H1 (cell line): ENCODE measurements at regions not wholly inside any gene's neighbourhood (a gene's known extent, or its start where the extent isn't known, plus 50 kb on each side); places are given as distances from the start of the nearest gene placed in this dataset.

Experiments used
- CTCF ChIA-PET: fragments of 300-600 bp; sonication (Branson Sonifier 250); formaldehyde crosslinking; loops from one replicate; lab custom pipeline; 2021; ENCODE audit not compliant: partially characterized antibody; lab: Charles Lee
- POLR2A ChIA-PET: fragments of 300-600 bp; sonication (Branson Sonifier 250); formaldehyde crosslinking; loops from one replicate; lab custom pipeline; 2021; ENCODE audit warnings: inconsistent platforms; ENCODE audit not compliant: partially characterized antibody; lab: Charles Lee
- DNase-seq, 2 experiments: peaks; one replicate each; pipeline versions ENCODE4 v3.0.0 to v3.0.0-alpha.2; 2010 to 2022; ENCODE audit warnings: low spot score in 2 of 2, low read depth in 1 of 2, mixed read lengths in 1 of 2
- FAIRE-seq: peaks from 2 replicates; lab custom pipeline; 2011; peaks lifted over from hg19 to GRCh38; lab: Jason Lieb, UNC
- H2AFZ ChIP-seq: 2 replicates; pipeline ENCODE4 v1.8.1; 2012; ENCODE audit warnings: low read length, inconsistent platforms
- H2AK5ac ChIP-seq: 2 replicates; pipeline ENCODE4 v1.6.1; 2013; ENCODE audit warnings: low read depth, low read length
- H2BK120ac ChIP-seq: replicated peaks from 2 replicates; pipeline ENCODE3; 2013; ENCODE audit warnings: low read depth, low read length, inconsistent platforms
- H2BK12ac ChIP-seq: 2 replicates; pipeline ENCODE4 v1.6.1; 2013; ENCODE audit warnings: low read depth, low read length
- H2BK15ac ChIP-seq: 2 replicates; pipeline ENCODE4 v1.6.1; 2013; ENCODE audit warnings: low read length
- H2BK20ac ChIP-seq: 2 replicates; pipeline ENCODE4 v1.6.1; 2013; ENCODE audit warnings: low read length
- H2BK5ac ChIP-seq: 2 replicates; pipeline ENCODE4 v1.6.1; 2013; ENCODE audit warnings: low read depth, low read length
- H3K14ac ChIP-seq: 2 replicates; pipeline ENCODE4 v1.6.1; 2013; ENCODE audit warnings: inconsistent platforms; ENCODE audit not compliant: insufficient read length
- H3K18ac ChIP-seq: 2 replicates; pipeline ENCODE4 v1.6.1; 2013; ENCODE audit warnings: low read length; ENCODE audit errors: extremely low read depth
- H3K23ac ChIP-seq: 2 replicates; pipeline ENCODE4 v1.6.1; 2013; ENCODE audit warnings: inconsistent platforms; ENCODE audit not compliant: insufficient read length
- H3K23me2 ChIP-seq: 2 replicates; pipeline ENCODE4 v1.6.1; 2013; ENCODE audit warnings: low read depth, low read length
- H3K27ac ChIP-seq: 2 replicates; pipeline ENCODE4 v1.6.1; 2011; ENCODE audit warnings: low read depth, low read length, inconsistent platforms
- H3K27me3 ChIP-seq, 4 experiments: replicated peaks in 1 of 4; 1 replicate in 1 of 4; 2 replicates in 3 of 4; pipeline versions ENCODE4 v1.6.1 to v1.8.1; 2011 to 2013; ENCODE audit warnings: low read length in 3 of 4, mild to moderate bottlenecking in 3 of 4, inconsistent platforms in 2 of 4, mixed read lengths in 2 of 4, moderate library complexity in 1 of 4; ENCODE audit not compliant: control insufficient read depth in 3 of 4, insufficient read depth in 3 of 4; ENCODE audit errors: extremely low read depth in 1 of 4
- H3K36me3 ChIP-seq, 4 experiments: 2 replicates each; pipeline versions ENCODE4 v1.6.1 to v1.8.1; 2011 to 2013; ENCODE audit warnings: mild to moderate bottlenecking in 4 of 4, low read length in 3 of 4, moderate library complexity in 2 of 4, control low read depth in 1 of 4, inconsistent platforms in 1 of 4; ENCODE audit not compliant: insufficient read depth in 4 of 4, control insufficient read depth in 2 of 4
- H3K4ac ChIP-seq: replicated peaks from 2 replicates; pipeline ENCODE3; 2013; ENCODE audit warnings: low read length, low read depth, mixed read lengths, inconsistent platforms; ENCODE audit not compliant: insufficient read length
- H3K4me1 ChIP-seq, 4 experiments: replicated peaks in 1 of 4; 1 replicate in 1 of 4; 2 replicates in 3 of 4; pipeline versions ENCODE4 v1.6.1 to v1.8.1; 2011 to 2013; ENCODE audit warnings: low read length in 3 of 4, inconsistent platforms in 2 of 4, mixed read lengths in 1 of 4; ENCODE audit not compliant: insufficient read depth in 4 of 4, control insufficient read depth in 3 of 4
- H3K4me2 ChIP-seq, 2 experiments: 2 replicates each; pipeline versions ENCODE4 v1.6.1 to v1.8.1; 2011 to 2013; ENCODE audit warnings: low read depth in 2 of 2, low read length in 2 of 2, control low read depth in 1 of 2, inconsistent platforms in 1 of 2, mild to moderate bottlenecking in 1 of 2; ENCODE audit not compliant: insufficient read depth in 1 of 2
- H3K4me3 ChIP-seq, 4 experiments: fragments of 200-600, 300-600 bp in 1 of 4; sonication (generic), shearing (Covaris generic), sonication (Bioruptor Twin) in 1 of 4; 2 replicates each; pipeline versions ENCODE4 v1.5.1 to v1.8.1; 2011 to 2016; ENCODE audit warnings: low read length in 4 of 4, low read depth in 3 of 4, control low read depth in 2 of 4, inconsistent platforms in 2 of 4, mild to moderate bottlenecking in 2 of 4, mixed read lengths in 1 of 4, moderate library complexity in 1 of 4; ENCODE audit not compliant: insufficient read depth in 2 of 4; ENCODE audit errors: extremely low read depth in 1 of 4
- H3K56ac ChIP-seq: replicated peaks from 2 replicates; pipeline ENCODE3; 2013; ENCODE audit warnings: low read depth, mild to moderate bottlenecking, mixed read lengths, low read length, inconsistent platforms; ENCODE audit not compliant: insufficient read length
- H3K79me1 ChIP-seq: 2 replicates; pipeline ENCODE4 v1.6.1; 2013; ENCODE audit warnings: low read depth, low read length, control low read depth
- H3K79me2 ChIP-seq, 2 experiments: 2 replicates each; pipeline versions ENCODE4 v1.6.1 to v1.8.1; 2012 to 2013; ENCODE audit warnings: low read length in 2 of 2, mild to moderate bottlenecking in 2 of 2, inconsistent platforms in 1 of 2; ENCODE audit not compliant: insufficient read depth in 2 of 2, control insufficient read depth in 1 of 2
- H3K9ac ChIP-seq, 4 experiments: replicated peaks in 1 of 4; 1 replicate in 1 of 4; 2 replicates in 3 of 4; pipeline versions ENCODE4 v1.6.1 to v1.8.1; 2011 to 2013; ENCODE audit warnings: low read depth in 3 of 4, low read length in 3 of 4, control low read depth in 2 of 4, mild to moderate bottlenecking in 2 of 4, moderate library complexity in 2 of 4, inconsistent platforms in 1 of 4; ENCODE audit errors: extremely low read depth in 1 of 4
- H3K9me3 ChIP-seq, 2 experiments: 2 replicates each; pipeline versions ENCODE4 v1.6.1 to v1.8.1; 2012 to 2013; ENCODE audit warnings: mild to moderate bottlenecking in 2 of 2, moderate library complexity in 2 of 2, control low read depth in 1 of 2, inconsistent platforms in 1 of 2, low read depth in 1 of 2, low read length in 1 of 2, mixed read lengths in 1 of 2; ENCODE audit not compliant: insufficient read depth in 2 of 2
- H4K20me1 ChIP-seq, 2 experiments: replicated peaks in 1 of 2; 2 replicates each; pipeline versions ENCODE3 to v1.8.1; 2011 to 2013; ENCODE audit warnings: inconsistent platforms in 2 of 2, low read length in 2 of 2, mild to moderate bottlenecking in 1 of 2; ENCODE audit not compliant: insufficient read depth in 2 of 2, control insufficient read depth in 1 of 2
- H4K5ac ChIP-seq: 2 replicates; pipeline ENCODE4 v1.6.1; 2013; ENCODE audit warnings: low read length, low read depth, mixed read lengths, inconsistent platforms; ENCODE audit not compliant: insufficient read length
- H4K8ac ChIP-seq: 2 replicates; pipeline ENCODE4 v1.8.0; 2013; ENCODE audit warnings: mild to moderate bottlenecking, moderate library complexity, low read length, inconsistent platforms; ENCODE audit not compliant: insufficient read depth; ENCODE audit errors: extremely low read depth
- H4K91ac ChIP-seq: replicated peaks from 2 replicates; pipeline ENCODE3; 2013; ENCODE audit warnings: low read length, mixed read lengths, inconsistent platforms; ENCODE audit not compliant: insufficient read length
- CHD1 ChIP-seq: IDR thresholded peaks from 2 replicates; pipeline ENCODE4 v1.6.1; 2012; ENCODE audit warnings: low read depth, low read length, improper control_type of control experiment
- RFX5 ChIP-seq: IDR thresholded peaks from 2 replicates; pipeline ENCODE4 v1.6.1; 2011; ENCODE audit warnings: low read depth, low read length, improper control_type of control experiment, borderline replicate concordance
- WGBS, 2 experiments: shearing (Covaris generic) in 1 of 2; methylation state at CpG; one replicate each; pipeline versions ENCODE4 v1.1.6 to v1.1.7; 2013 to 2015; ENCODE audit warnings: low lambda C conversion rate in 2 of 2, mixed read lengths in 2 of 2, inconsistent platforms in 1 of 2, low coverage in 1 of 2, missing lambda C conversion rate in 1 of 2; ENCODE audit not compliant: insufficient replicate concordance in 2 of 2, insufficient coverage in 1 of 2, insufficient read length in 1 of 2; ENCODE audit errors: extremely low coverage in 1 of 2, missing lambda C conversion rate in 1 of 2; 5-methylcytosine and 5-hydroxymethylcytosine counted together

GRCh38 chr6:105560611-105561066, 157.8 kb upstream of the PREP start:
- no peak overlapping the region for H2BK20ac ChIP-seq
- 0 out of 4 replicates have a peak, but pooled peaks cover 0 to 4% of the 10 kb centered on the region in 2 experiments for H3K9me3 ChIP-seq
- no peak overlapping the region for H2BK5ac ChIP-seq
- no peak overlapping the region for H2BK120ac ChIP-seq
- H3K23ac ChIP-seq, result no peak overlapping the region
- H3K56ac ChIP-seq, result no peak overlapping the region
- no peak overlapping the region for H3K4me2 ChIP-seq
- POLR2A ChIA-PET, result no interaction called here
- H2AK5ac ChIP-seq, result no peak overlapping the region
- no peaks in the 10 kb centered on the region for H3K27me3 ChIP-seq
- no peaks in the 10 kb centered on the region for H3K79me2 ChIP-seq
- H3K4me3 ChIP-seq, result no peak overlapping the region
- no peak overlapping the region for H2AFZ ChIP-seq
- FAIRE-seq, result no peak
- H3K36me3 ChIP-seq, result no peaks in the 10 kb centered on the region
- H2BK12ac ChIP-seq, result no peak overlapping the region
- no peak overlapping the region for H3K4ac ChIP-seq
- peaks cover 0 to 3% (median 1%) of the 10 kb centered on the region in 4 experiments; a peak in 2 of 7 replicates for H3K4me1 ChIP-seq
- no peaks in the 10 kb centered on the region for H3K23me2 ChIP-seq
- H2BK15ac ChIP-seq, result no peak overlapping the region
- H4K5ac ChIP-seq, result no peak overlapping the region
- no peak overlapping the region for H4K8ac ChIP-seq
- 92% methylated on average over 2 of the region's 2 CpGs; no CpG with 5 or more reads in 1 of the 2 experiments for WGBS, 2 experiments
- no peaks in the 10 kb centered on the region for H4K20me1 ChIP-seq
- H4K91ac ChIP-seq, result no peak overlapping the region
- no peak overlapping the region for H3K14ac ChIP-seq
- no peak overlapping the region for H3K27ac ChIP-seq
- CTCF ChIA-PET, result interaction anchor here (1.6 kb wide), 1 partner anchor 10 kb away, joined by 3 read pairs; no protein-coding TSS in a partner anchor
- H3K18ac ChIP-seq, result no peak overlapping the region
- no peak for DNase-seq
- no peak for TF ChIP-seq RFX5
- no peak for TF ChIP-seq CHD1
- no peak overlapping the region for H3K9ac ChIP-seq
- H3K79me1 ChIP-seq, result no peaks in the 10 kb centered on the region
